Lower leg skin (tissue), 4 donors: ENCODE measurements at regions not wholly inside any gene's neighbourhood (a gene's known extent, or its start where the extent isn't known, plus 50 kb on each side); places are given as distances from the start of the nearest gene placed in this dataset.
A peak's percentile ranks its signal among the peaks of the same experiment; 100 is the strongest.

ENCODE experiments used
- DNase-seq, 2 donors: peaks; one replicate each; pipeline ENCODE4 v3.0.0-alpha.2; 2019; ENCODE audit warnings: low spot score in 2 of 2
- H3K4me3 ChIP-seq: fragments of 200-600 bp; sonication (generic); 2 replicates; pipeline ENCODE4 v1.5.1; 2017; ENCODE audit warnings: mild to moderate bottlenecking, low read depth; ENCODE audit not compliant: poor library complexity, severe bottlenecking
- POLR2A ChIP-seq, 2 donors: fragments of 450-650 bp; IDR thresholded peaks; one replicate each; pipeline ENCODE4 v1.6.1; 2016 to 2017; ENCODE audit warnings: antibody characterized with exemption in 2 of 2, mild to moderate bottlenecking in 1 of 2, moderate library complexity in 1 of 2
- WGBS, 2 donors: methylation state at CpG; one replicate each; pipeline ENCODE4 v1.1.5; 2018; 5-methylcytosine and 5-hydroxymethylcytosine counted together
- intact Hi-C: fragments of 100-400 bp; cut with DNase I; formaldehyde crosslinking; loops from one replicate; pipeline ENCODE4 v1.15.0; 2023; ENCODE audit warnings: low total_unique reads
- TF ChIP-seq, protein P1 (sequence below), 3 donors: fragments of 450-650 bp; IDR thresholded peaks; one replicate each; pipeline ENCODE4 v1.5.1; 2016; ENCODE audit warnings: antibody characterized with exemption in 3 of 3, mild to moderate bottlenecking in 3 of 3, moderate library complexity in 2 of 3

GRCh38 chr12:130031041-130031440 is 127.2 kb upstream of the TMEM132D start:
- intact Hi-C loops: no loop called here
- no peak for TF ChIP-seq POLR2A (IDR thresholded peaks at IDR 0.05)
- TF ChIP-seq, protein P1, sequence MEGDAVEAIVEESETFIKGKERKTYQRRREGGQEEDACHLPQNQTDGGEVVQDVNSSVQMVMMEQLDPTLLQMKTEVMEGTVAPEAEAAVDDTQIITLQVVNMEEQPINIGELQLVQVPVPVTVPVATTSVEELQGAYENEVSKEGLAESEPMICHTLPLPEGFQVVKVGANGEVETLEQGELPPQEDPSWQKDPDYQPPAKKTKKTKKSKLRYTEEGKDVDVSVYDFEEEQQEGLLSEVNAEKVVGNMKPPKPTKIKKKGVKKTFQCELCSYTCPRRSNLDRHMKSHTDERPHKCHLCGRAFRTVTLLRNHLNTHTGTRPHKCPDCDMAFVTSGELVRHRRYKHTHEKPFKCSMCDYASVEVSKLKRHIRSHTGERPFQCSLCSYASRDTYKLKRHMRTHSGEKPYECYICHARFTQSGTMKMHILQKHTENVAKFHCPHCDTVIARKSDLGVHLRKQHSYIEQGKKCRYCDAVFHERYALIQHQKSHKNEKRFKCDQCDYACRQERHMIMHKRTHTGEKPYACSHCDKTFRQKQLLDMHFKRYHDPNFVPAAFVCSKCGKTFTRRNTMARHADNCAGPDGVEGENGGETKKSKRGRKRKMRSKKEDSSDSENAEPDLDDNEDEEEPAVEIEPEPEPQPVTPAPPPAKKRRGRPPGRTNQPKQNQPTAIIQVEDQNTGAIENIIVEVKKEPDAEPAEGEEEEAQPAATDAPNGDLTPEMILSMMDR (IDR thresholded peaks at IDR 0.05): no peak
- H3K4me3 ChIP-seq: no peak overlapping the region
- WGBS, 2 donors: 74 to 81% methylated on average over 15 of the region's 15 CpGs
- no peak for DNase-seq

GRCh38 chr12:130031571-130032189 is 127.9 kb upstream of the TMEM132D start:
- TF ChIP-seq POLR2A (IDR thresholded peaks at IDR 0.05): no peak
- TF ChIP-seq, protein P1 (IDR thresholded peaks at IDR 0.05): no peak
- intact Hi-C loops: no loop called here
- DNase-seq: no peak
- no peak overlapping the region for H3K4me3 ChIP-seq
- 17% methylated on average over 12 of the region's 12 CpGs for WGBS, 2 donors

DNA sequence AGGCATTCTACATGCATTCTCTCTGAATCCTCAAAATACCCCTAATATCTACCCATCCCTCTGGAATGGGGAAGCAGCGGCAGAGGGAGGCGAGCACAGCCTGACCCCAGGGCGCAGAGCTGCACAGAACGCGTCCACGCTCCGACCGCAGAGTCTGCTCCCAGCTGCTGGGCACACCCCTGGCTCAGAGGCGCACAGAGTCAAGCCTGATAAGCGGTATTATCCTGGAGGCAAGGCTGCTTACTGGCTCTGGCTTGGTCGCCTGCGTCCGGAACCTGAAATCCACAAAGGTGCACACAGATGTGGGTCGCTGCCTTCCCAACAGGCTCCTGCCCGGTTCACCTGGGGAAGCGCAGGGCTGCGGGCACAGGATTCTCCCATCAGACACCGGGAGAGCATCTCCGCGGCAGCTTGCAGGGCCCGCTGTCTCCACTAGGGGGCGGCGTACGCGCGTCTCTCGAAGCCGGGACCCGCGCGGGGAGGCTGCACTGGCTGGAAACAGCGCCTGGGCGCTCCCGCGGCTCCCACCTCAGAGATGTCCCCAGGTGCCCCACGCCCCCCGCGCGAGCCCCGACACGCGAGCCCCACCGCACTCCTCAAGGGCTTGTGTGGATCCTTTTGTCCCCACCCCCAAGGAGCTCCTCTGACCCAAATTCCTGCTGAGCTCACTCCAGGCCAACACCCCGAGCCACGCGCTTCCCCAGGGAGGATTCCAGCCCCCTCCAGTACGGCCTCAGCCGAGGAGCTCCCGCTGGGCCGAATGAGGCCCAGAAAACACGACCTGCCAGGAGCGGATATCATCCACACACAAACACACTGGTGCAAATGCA is 120.1 kb upstream of the FZD10 start:
- DNase-seq: peak; percentile 45 to 89
- TF ChIP-seq, protein P1 (IDR thresholded peaks at IDR 0.05): no peak
- TF ChIP-seq POLR2A (IDR thresholded peaks at IDR 0.05): no peak
- no peak overlapping the region for H3K4me3 ChIP-seq
- intact Hi-C loops: loop anchor here (10.0 kb wide), 1 partner anchor 223 kb away; no protein-coding TSS in a partner anchor
- WGBS, 2 donors: 8 to 11% methylated on average over 39 to 52 of the region's 52 CpGs

- 75 to 79% methylated on average over 13 of the region's 13 CpGs for WGBS, 2 donors
- no peak for TF ChIP-seq POLR2A (IDR thresholded peaks at IDR 0.05)
- TF ChIP-seq, protein P1 (IDR thresholded peaks at IDR 0.05): no peak
- intact Hi-C loops: loop anchor here (10.0 kb wide), 1 partner anchor 221 kb away; no protein-coding TSS in a partner anchor
- no peak overlapping the region for H3K4me3 ChIP-seq
- no peak for DNase-seq
These were observed 118.4 kb upstream of the FZD10 start for GRCh38 chr12:130043685-130044406.

GRCh38 chr12:130044991-130045621 is 117.2 kb upstream of the FZD10 start:
- WGBS, 2 donors: 46 to 50% methylated on average over 22 of the region's 22 CpGs
- intact Hi-C loops: loop anchor here (10.0 kb wide), 1 partner anchor 220 kb away; no protein-coding TSS in a partner anchor
- DNase-seq: no peak
- TF ChIP-seq, protein P1 (IDR thresholded peaks at IDR 0.05): no peak
- no peak for TF ChIP-seq POLR2A (IDR thresholded peaks at IDR 0.05)
- H3K4me3 ChIP-seq: no peak overlapping the region
